Urinary bladder (tissue), 3 donors: ENCODE measurements at regions not wholly inside any gene's neighbourhood (a gene's known extent, or its start where the extent isn't known, plus 50 kb on each side); places are given as distances from the start of the nearest gene placed in this dataset.
A peak's percentile ranks its signal among the peaks of the same experiment; 100 is the strongest.

ENCODE experiments used
- DNase-seq: peaks from one replicate; pipeline ENCODE4 v3.0.0-alpha.2; 2015; ENCODE audit errors: extremely low spot score
- H3K27ac ChIP-seq: one replicate; pipeline ENCODE4 v1.5.1; 2013; ENCODE audit warnings: low read depth, mild to moderate bottlenecking, moderate library complexity
- H3K36me3 ChIP-seq: one replicate; pipeline ENCODE4 v1.6.1; 2013; ENCODE audit warnings: mild to moderate bottlenecking, moderate library complexity; ENCODE audit not compliant: insufficient read depth
- H3K4me1 ChIP-seq: one replicate; pipeline ENCODE4 v1.6.1; 2013; ENCODE audit warnings: mild to moderate bottlenecking, moderate library complexity; ENCODE audit not compliant: insufficient read depth
- H3K4me3 ChIP-seq: one replicate; pipeline ENCODE4 v1.5.1; 2013; ENCODE audit warnings: low read depth, low read length
- WGBS: extraction: QIAGEN DNeasy Blood & Tissue Kit; methylation state at CpG from one replicate; pipeline ENCODE4 v1.1.7; 2013; 5-methylcytosine and 5-hydroxymethylcytosine counted together
- donor health status: healthy with polysubstance abuse.
- donor health status: healthy.

- no peak overlapping the region for H3K27ac ChIP-seq
- H3K4me1 ChIP-seq = no peaks in the 10 kb centered on the region
- DNase-seq = no peak
- no peak overlapping the region for H3K4me3 ChIP-seq
- 75% methylated on average over 7 of the region's 7 CpGs for WGBS
- no peaks in the 10 kb centered on the region for H3K36me3 ChIP-seq
Observed at GRCh38 chr5:124342584-124342983, 403.9 kb downstream of the ZNF608 start.

GRCh38 chr5:124342027-124342471 is 404.4 kb downstream of the ZNF608 start:
- no peaks in the 10 kb centered on the region for H3K36me3 ChIP-seq
- H3K4me1 ChIP-seq = no peaks in the 10 kb centered on the region
- no peak overlapping the region for H3K27ac ChIP-seq
- no peak overlapping the region for H3K4me3 ChIP-seq
- 24% methylated on average over 1 of the region's 1 CpG for WGBS
- peak; percentile 79 for DNase-seq

DNA sequence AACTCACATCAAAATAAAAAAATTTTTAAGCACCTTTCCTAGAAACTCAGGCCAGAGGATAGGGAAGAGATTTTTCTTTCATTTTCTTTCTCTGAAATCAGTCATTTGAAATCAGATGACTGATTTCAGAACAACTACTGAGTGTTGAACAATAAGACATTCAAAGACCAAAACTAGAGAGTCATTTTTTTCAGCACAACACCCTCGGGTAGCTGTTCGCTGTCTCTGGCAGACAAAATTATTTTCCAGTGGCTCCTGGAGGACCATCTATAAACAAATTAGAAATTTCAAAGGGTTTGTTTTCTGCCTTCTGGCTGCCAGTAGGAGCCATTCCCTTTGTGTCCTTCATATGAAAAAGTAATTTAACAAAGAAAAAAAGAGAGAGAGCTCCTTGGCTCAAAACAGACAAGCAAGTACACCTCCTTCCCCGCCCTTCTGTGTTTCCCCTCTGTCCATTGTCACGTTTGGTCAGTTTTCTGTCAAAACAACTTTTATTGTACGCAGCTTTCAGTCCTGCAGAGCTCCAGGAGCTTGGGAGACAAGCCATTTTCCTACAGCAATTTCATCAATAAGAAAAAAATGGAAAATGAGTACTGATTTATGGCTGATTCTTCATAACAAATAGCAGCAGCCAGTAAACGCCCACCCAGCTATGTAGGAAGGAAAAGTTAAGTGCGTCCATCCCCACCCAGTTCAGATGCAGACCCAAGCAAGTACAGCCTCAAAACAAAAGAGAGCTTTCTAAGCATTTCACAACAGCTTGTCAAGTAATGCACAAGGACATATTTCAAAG is 405.2 kb downstream of the ZNF608 start:
- 42% methylated on average over 7 of the region's 7 CpGs for WGBS
- Histone ChIP-seq H3K4me3 (no peak overlapping the region), H3K36me3 (no peaks in the 10 kb centered on the region), H3K4me1 (no peaks in the 10 kb centered on the region), H3K27ac (no peak overlapping the region)
- DNase-seq = peak; percentile 36

DNA sequence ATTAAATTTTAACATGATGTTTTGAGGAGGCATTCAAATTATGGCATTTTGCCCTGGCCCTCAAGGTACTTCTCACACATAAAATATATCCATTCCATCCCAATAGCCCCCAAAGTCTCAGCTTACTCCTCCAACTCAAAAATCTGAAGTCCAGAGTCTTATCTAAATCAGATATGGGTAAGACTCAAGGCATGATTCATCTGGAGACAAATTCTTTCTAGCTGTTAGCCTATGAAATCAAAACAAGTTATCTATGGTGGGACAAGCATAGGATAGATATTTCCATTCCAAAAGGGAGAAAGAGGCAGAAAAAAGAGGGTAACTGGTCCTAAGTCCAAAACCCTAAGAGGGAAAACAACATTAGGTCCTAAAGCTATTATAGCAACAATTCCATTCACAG is 408.4 kb downstream of the ZNF608 start:
- Histone ChIP-seq H3K4me1 (no peaks in the 10 kb centered on the region), H3K36me3 (no peaks in the 10 kb centered on the region), H3K4me3 (no peak overlapping the region), H3K27ac (no peak overlapping the region)
- no peak for DNase-seq

GRCh38 chr5:124333298-124333979 is 413.0 kb downstream of the ZNF608 start:
- DNase-seq = no peak
- no peak overlapping the region for H3K4me3 ChIP-seq
- no peaks in the 10 kb centered on the region for H3K36me3 ChIP-seq
- H3K4me1 ChIP-seq = no peaks in the 10 kb centered on the region
- 95% methylated on average over 4 of the region's 4 CpGs for WGBS
- H3K27ac ChIP-seq = no peak overlapping the region

- DNase-seq = no peak
- Histone ChIP-seq H3K4me1 (no peaks in the 10 kb centered on the region), H3K4me3 (no peak overlapping the region), H3K27ac (no peak overlapping the region), H3K36me3 (no peaks in the 10 kb centered on the region)
- WGBS = 97% methylated on average over 3 of the region's 3 CpGs
Observed at GRCh38 chr5:124332273-124332672, 414.2 kb downstream of the ZNF608 start.

- Histone ChIP-seq H3K27ac (no peak overlapping the region), H3K4me3 (no peak overlapping the region), H3K4me1 (no peaks in the 10 kb centered on the region), H3K36me3 (no peaks in the 10 kb centered on the region)
- DNase-seq = no peak
Observed at GRCh38 chr5:124330595-124331220, 415.7 kb downstream of the ZNF608 start.

DNA sequence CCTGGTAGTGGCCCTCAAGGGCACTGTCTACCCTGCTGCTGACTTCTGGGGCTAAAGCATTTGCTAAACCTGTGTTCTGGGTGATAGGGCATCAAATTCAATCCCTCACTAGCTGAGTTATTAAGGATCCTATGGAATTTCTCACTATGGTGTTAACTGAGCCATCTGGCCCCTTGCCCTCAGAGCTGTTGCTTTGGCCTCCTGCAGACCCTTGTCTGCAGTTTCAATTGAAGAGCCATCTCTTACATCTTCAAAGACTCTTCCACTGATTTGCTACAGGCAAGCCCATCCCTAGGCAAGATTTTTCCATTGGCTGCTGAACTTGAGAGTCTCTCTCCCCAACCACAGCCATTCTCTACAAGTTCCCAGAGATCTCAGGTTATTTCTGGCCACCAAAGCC is 418.2 kb downstream of the ZNF608 start:
- no peak for DNase-seq
- H3K36me3 ChIP-seq = no peaks in the 10 kb centered on the region
- no peak overlapping the region for H3K4me3 ChIP-seq
- H3K4me1 ChIP-seq = no peaks in the 10 kb centered on the region
- H3K27ac ChIP-seq = no peak overlapping the region

DNA sequence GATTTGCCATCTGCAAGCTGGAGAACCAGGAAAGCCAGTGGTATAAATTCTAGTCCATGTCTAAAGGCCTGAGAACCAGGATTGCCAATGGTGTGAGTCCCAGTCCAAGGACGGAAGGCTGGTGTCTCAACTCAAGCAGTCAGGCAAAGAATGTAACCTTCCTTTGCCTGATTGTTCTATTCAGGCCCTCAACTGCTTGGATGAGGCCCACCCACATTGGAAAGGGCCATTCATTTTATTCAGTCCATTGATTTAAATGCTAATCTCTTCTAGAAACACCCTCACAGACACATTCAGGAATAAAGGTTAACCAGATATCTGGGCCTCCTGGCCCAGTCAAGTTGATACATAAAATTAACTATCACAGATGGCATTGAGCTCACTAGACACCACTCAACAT is 427.8 kb downstream of the ZNF608 start:
- no peaks in the 10 kb centered on the region for H3K36me3 ChIP-seq
- no peak overlapping the region for H3K4me3 ChIP-seq
- H3K4me1 ChIP-seq = no peaks in the 10 kb centered on the region
- no peak for DNase-seq
- no peak overlapping the region for H3K27ac ChIP-seq
- WGBS = 97% methylated on average over 1 of the region's 1 CpG

- no peak overlapping the region for H3K27ac ChIP-seq
- no peaks in the 10 kb centered on the region for H3K4me1 ChIP-seq
- no peaks in the 10 kb centered on the region for H3K36me3 ChIP-seq
- 90% methylated on average over 3 of the region's 3 CpGs for WGBS
- DNase-seq = no peak
- H3K4me3 ChIP-seq = no peak overlapping the region
Observed at GRCh38 chr5:124317451-124317850, 429.0 kb downstream of the ZNF608 start.

DNA sequence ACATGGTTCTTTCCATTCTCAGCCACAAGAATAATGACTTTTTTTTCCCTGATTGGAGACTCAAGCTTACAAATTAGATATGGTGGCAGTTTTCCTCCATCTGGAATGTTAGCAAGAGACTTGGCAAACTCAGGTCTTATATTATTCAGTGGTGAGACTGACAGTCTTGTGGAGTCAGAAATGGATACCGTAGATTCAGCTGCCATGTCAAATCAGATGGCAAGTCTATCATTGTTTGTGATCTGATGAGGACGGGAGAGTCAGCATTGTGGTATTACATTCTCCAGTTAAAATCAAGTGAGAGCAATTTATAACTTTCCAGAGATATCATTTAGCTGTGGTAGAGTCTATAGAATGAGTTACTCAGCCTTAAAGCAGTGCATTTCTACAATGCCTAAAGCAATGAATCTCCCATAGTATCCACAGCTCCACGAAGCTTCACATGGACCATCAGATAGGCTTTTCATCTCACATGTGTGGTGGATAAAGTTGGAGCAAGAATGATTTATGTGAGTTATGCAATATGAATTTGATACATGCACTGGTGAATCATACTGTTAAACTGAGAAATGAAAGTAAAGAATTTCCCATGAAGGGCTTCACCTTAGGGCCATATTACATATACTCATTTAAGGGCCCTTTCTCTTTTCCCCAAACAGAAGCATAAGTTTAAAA is 430.6 kb downstream of the ZNF608 start:
- Histone ChIP-seq H3K27ac (no peak overlapping the region), H3K4me3 (no peak overlapping the region), H3K4me1 (no peaks in the 10 kb centered on the region), H3K36me3 (no peaks in the 10 kb centered on the region)
- DNase-seq = no peak
- whole genome bisulfite sequencing = 90% methylated on average over 3 of the region's 3 CpGs

DNA sequence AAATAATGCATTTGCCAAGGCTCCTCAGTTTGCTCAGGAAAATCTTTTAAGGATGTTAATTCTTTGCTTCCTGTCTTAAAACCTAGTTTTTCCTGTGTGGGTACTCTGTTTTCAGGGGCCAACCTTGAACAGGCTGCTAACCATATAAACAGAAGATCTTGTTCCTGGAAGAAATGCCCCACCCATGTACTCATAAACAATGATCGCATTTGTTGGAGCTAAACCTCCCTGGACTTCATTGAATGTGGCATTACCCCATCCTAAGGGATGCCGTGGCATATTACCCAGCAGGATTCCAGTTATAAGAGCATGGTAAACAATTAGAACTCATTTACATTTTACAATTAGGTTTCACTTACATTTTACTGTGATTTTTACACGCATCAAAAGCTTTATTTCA is 436.0 kb downstream of the ZNF608 start:
- no peaks in the 10 kb centered on the region for H3K36me3 ChIP-seq
- no peak overlapping the region for H3K27ac ChIP-seq
- H3K4me3 ChIP-seq = no peak overlapping the region
- no peak for DNase-seq
- WGBS = 59% methylated on average over 3 of the region's 3 CpGs
- no peaks in the 10 kb centered on the region for H3K4me1 ChIP-seq

DNA sequence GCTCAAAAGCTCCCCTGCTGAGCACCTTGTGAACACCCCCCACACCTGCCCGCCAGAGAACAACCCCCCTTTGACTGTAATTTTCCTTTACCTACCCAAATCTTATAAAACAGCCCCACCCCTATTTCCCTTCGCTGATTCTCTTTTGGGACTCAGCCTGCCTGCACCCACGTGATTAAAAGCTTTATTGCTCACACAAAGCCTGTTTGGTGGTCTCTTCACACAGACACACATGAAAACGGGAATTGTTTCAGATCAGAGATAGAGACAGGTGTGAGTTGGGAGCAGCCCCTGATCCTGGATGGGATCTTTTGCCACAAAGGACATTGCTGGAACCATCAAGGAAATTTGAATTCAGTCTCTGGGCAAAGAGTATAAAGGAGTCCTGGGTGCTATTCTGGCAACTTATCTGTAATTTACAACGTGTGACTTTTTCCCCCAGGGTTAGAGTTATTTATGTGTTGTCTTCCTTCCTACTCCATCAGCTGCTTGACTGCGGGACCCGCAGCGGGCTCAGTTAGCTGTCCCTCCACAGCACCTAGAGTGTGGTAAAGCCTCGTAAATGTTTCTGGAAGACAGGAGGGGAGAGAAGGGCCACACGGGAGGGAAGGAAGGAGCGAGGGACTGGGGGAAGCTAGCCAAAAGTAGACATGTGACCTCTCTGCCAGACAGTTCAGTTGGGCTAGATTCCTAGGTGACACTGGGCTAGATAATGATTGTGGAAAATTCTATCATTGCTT is 437.0 kb downstream of the ZNF608 start:
- no peak overlapping the region for H3K4me3 ChIP-seq
- H3K4me1 ChIP-seq = no peaks in the 10 kb centered on the region
- no peak overlapping the region for H3K27ac ChIP-seq
- DNase-seq = no peak
- 64% methylated on average over 11 of the region's 11 CpGs for WGBS
- H3K36me3 ChIP-seq = no peaks in the 10 kb centered on the region
